H1 (cell line): ENCODE measurements at regions not wholly inside any gene's neighbourhood (a gene's known extent, or its start where the extent isn't known, plus 50 kb on each side); places are given as distances from the start of the nearest gene placed in this dataset.

ENCODE experiments used
- CTCF ChIA-PET: fragments of 300-600 bp; sonication (Branson Sonifier 250); formaldehyde crosslinking; loops from one replicate; lab custom pipeline; 2021; ENCODE audit not compliant: partially characterized antibody; lab: Charles Lee
- POLR2A ChIA-PET: fragments of 300-600 bp; sonication (Branson Sonifier 250); formaldehyde crosslinking; loops from one replicate; lab custom pipeline; 2021; ENCODE audit warnings: inconsistent platforms; ENCODE audit not compliant: partially characterized antibody; lab: Charles Lee
- DNase-seq, 2 experiments: peaks; one replicate each; pipeline versions ENCODE4 v3.0.0 to v3.0.0-alpha.2; 2010 to 2022; ENCODE audit warnings: low spot score in 2 of 2, low read depth in 1 of 2, mixed read lengths in 1 of 2
- FAIRE-seq: peaks from 2 replicates; lab custom pipeline; 2011; peaks lifted over from hg19 to GRCh38; lab: Jason Lieb, UNC
- H2AFZ ChIP-seq: 2 replicates; pipeline ENCODE4 v1.8.1; 2012; ENCODE audit warnings: low read length, inconsistent platforms
- H2AK5ac ChIP-seq: 2 replicates; pipeline ENCODE4 v1.6.1; 2013; ENCODE audit warnings: low read depth, low read length
- H2BK120ac ChIP-seq: replicated peaks from 2 replicates; pipeline ENCODE3; 2013; ENCODE audit warnings: low read depth, low read length, inconsistent platforms
- H2BK12ac ChIP-seq: 2 replicates; pipeline ENCODE4 v1.6.1; 2013; ENCODE audit warnings: low read depth, low read length
- H2BK15ac ChIP-seq: 2 replicates; pipeline ENCODE4 v1.6.1; 2013; ENCODE audit warnings: low read length
- H2BK20ac ChIP-seq: 2 replicates; pipeline ENCODE4 v1.6.1; 2013; ENCODE audit warnings: low read length
- H2BK5ac ChIP-seq: 2 replicates; pipeline ENCODE4 v1.6.1; 2013; ENCODE audit warnings: low read depth, low read length
- H3K14ac ChIP-seq: 2 replicates; pipeline ENCODE4 v1.6.1; 2013; ENCODE audit warnings: inconsistent platforms; ENCODE audit not compliant: insufficient read length
- H3K18ac ChIP-seq: 2 replicates; pipeline ENCODE4 v1.6.1; 2013; ENCODE audit warnings: low read length; ENCODE audit errors: extremely low read depth
- H3K23ac ChIP-seq: 2 replicates; pipeline ENCODE4 v1.6.1; 2013; ENCODE audit warnings: inconsistent platforms; ENCODE audit not compliant: insufficient read length
- H3K23me2 ChIP-seq: 2 replicates; pipeline ENCODE4 v1.6.1; 2013; ENCODE audit warnings: low read depth, low read length
- H3K27ac ChIP-seq: 2 replicates; pipeline ENCODE4 v1.6.1; 2011; ENCODE audit warnings: low read depth, low read length, inconsistent platforms
- H3K27me3 ChIP-seq, 4 experiments: replicated peaks in 1 of 4; 1 replicate in 1 of 4; 2 replicates in 3 of 4; pipeline versions ENCODE4 v1.6.1 to v1.8.1; 2011 to 2013; ENCODE audit warnings: low read length in 3 of 4, mild to moderate bottlenecking in 3 of 4, inconsistent platforms in 2 of 4, mixed read lengths in 2 of 4, moderate library complexity in 1 of 4; ENCODE audit not compliant: control insufficient read depth in 3 of 4, insufficient read depth in 3 of 4; ENCODE audit errors: extremely low read depth in 1 of 4
- H3K36me3 ChIP-seq, 4 experiments: 2 replicates each; pipeline versions ENCODE4 v1.6.1 to v1.8.1; 2011 to 2013; ENCODE audit warnings: mild to moderate bottlenecking in 4 of 4, low read length in 3 of 4, moderate library complexity in 2 of 4, control low read depth in 1 of 4, inconsistent platforms in 1 of 4; ENCODE audit not compliant: insufficient read depth in 4 of 4, control insufficient read depth in 2 of 4
- H3K4ac ChIP-seq: replicated peaks from 2 replicates; pipeline ENCODE3; 2013; ENCODE audit warnings: low read length, low read depth, mixed read lengths, inconsistent platforms; ENCODE audit not compliant: insufficient read length
- H3K4me1 ChIP-seq, 4 experiments: replicated peaks in 1 of 4; 1 replicate in 1 of 4; 2 replicates in 3 of 4; pipeline versions ENCODE4 v1.6.1 to v1.8.1; 2011 to 2013; ENCODE audit warnings: low read length in 3 of 4, inconsistent platforms in 2 of 4, mixed read lengths in 1 of 4; ENCODE audit not compliant: insufficient read depth in 4 of 4, control insufficient read depth in 3 of 4
- H3K4me2 ChIP-seq, 2 experiments: 2 replicates each; pipeline versions ENCODE4 v1.6.1 to v1.8.1; 2011 to 2013; ENCODE audit warnings: low read depth in 2 of 2, low read length in 2 of 2, control low read depth in 1 of 2, inconsistent platforms in 1 of 2, mild to moderate bottlenecking in 1 of 2; ENCODE audit not compliant: insufficient read depth in 1 of 2
- H3K4me3 ChIP-seq, 4 experiments: fragments of 200-600, 300-600 bp in 1 of 4; sonication (generic), shearing (Covaris generic), sonication (Bioruptor Twin) in 1 of 4; 2 replicates each; pipeline versions ENCODE4 v1.5.1 to v1.8.1; 2011 to 2016; ENCODE audit warnings: low read length in 4 of 4, low read depth in 3 of 4, control low read depth in 2 of 4, inconsistent platforms in 2 of 4, mild to moderate bottlenecking in 2 of 4, mixed read lengths in 1 of 4, moderate library complexity in 1 of 4; ENCODE audit not compliant: insufficient read depth in 2 of 4; ENCODE audit errors: extremely low read depth in 1 of 4
- H3K56ac ChIP-seq: replicated peaks from 2 replicates; pipeline ENCODE3; 2013; ENCODE audit warnings: low read depth, mild to moderate bottlenecking, mixed read lengths, low read length, inconsistent platforms; ENCODE audit not compliant: insufficient read length
- H3K79me1 ChIP-seq: 2 replicates; pipeline ENCODE4 v1.6.1; 2013; ENCODE audit warnings: low read depth, low read length, control low read depth
- H3K79me2 ChIP-seq, 2 experiments: 2 replicates each; pipeline versions ENCODE4 v1.6.1 to v1.8.1; 2012 to 2013; ENCODE audit warnings: low read length in 2 of 2, mild to moderate bottlenecking in 2 of 2, inconsistent platforms in 1 of 2; ENCODE audit not compliant: insufficient read depth in 2 of 2, control insufficient read depth in 1 of 2
- H3K9ac ChIP-seq, 4 experiments: replicated peaks in 1 of 4; 1 replicate in 1 of 4; 2 replicates in 3 of 4; pipeline versions ENCODE4 v1.6.1 to v1.8.1; 2011 to 2013; ENCODE audit warnings: low read depth in 3 of 4, low read length in 3 of 4, control low read depth in 2 of 4, mild to moderate bottlenecking in 2 of 4, moderate library complexity in 2 of 4, inconsistent platforms in 1 of 4; ENCODE audit errors: extremely low read depth in 1 of 4
- H3K9me3 ChIP-seq, 2 experiments: 2 replicates each; pipeline versions ENCODE4 v1.6.1 to v1.8.1; 2012 to 2013; ENCODE audit warnings: mild to moderate bottlenecking in 2 of 2, moderate library complexity in 2 of 2, control low read depth in 1 of 2, inconsistent platforms in 1 of 2, low read depth in 1 of 2, low read length in 1 of 2, mixed read lengths in 1 of 2; ENCODE audit not compliant: insufficient read depth in 2 of 2
- H4K20me1 ChIP-seq, 2 experiments: replicated peaks in 1 of 2; 2 replicates each; pipeline versions ENCODE3 to v1.8.1; 2011 to 2013; ENCODE audit warnings: inconsistent platforms in 2 of 2, low read length in 2 of 2, mild to moderate bottlenecking in 1 of 2; ENCODE audit not compliant: insufficient read depth in 2 of 2, control insufficient read depth in 1 of 2
- H4K5ac ChIP-seq: 2 replicates; pipeline ENCODE4 v1.6.1; 2013; ENCODE audit warnings: low read length, low read depth, mixed read lengths, inconsistent platforms; ENCODE audit not compliant: insufficient read length
- H4K8ac ChIP-seq: 2 replicates; pipeline ENCODE4 v1.8.0; 2013; ENCODE audit warnings: mild to moderate bottlenecking, moderate library complexity, low read length, inconsistent platforms; ENCODE audit not compliant: insufficient read depth; ENCODE audit errors: extremely low read depth
- H4K91ac ChIP-seq: replicated peaks from 2 replicates; pipeline ENCODE3; 2013; ENCODE audit warnings: low read length, mixed read lengths, inconsistent platforms; ENCODE audit not compliant: insufficient read length
- BRCA1 ChIP-seq: IDR thresholded peaks from 2 replicates; pipeline ENCODE4 v1.6.1; 2012; ENCODE audit warnings: low read depth, low read length, improper control_type of control experiment
- CREB1 ChIP-seq: IDR thresholded peaks from 2 replicates; pipeline ENCODE4 v1.6.1; 2012; ENCODE audit warnings: inconsistent platforms
- EGR1 ChIP-seq: IDR thresholded peaks from 2 replicates; pipeline ENCODE4 v1.6.1; 2011; ENCODE audit warnings: low read depth, low read length, borderline replicate concordance
- GTF2F1 ChIP-seq: IDR thresholded peaks from 2 replicates; pipeline ENCODE4 v1.6.1; 2012; ENCODE audit warnings: low read depth, low read length, improper control_type of control experiment, borderline replicate concordance
- HDAC6 ChIP-seq: IDR thresholded peaks from one replicate; pipeline ENCODE4 v1.7.1; 2012; ENCODE audit warnings: low read depth, mild to moderate bottlenecking, inconsistent platforms, low read length, moderate library complexity
- KDM5A ChIP-seq: fragments of 200-600 bp; IDR thresholded peaks from 2 replicates; pipeline ENCODE4 v1.7.1; 2012; ENCODE audit warnings: mild to moderate bottlenecking, low read length, inconsistent platforms, mixed read lengths
- NANOG ChIP-seq: IDR thresholded peaks from 2 replicates; pipeline ENCODE4 v1.6.1; 2011; ENCODE audit warnings: low read length, low read depth, mild to moderate bottlenecking, inconsistent platforms; ENCODE audit not compliant: insufficient read depth, poor library complexity, severe bottlenecking
- POLR2AphosphoS5 ChIP-seq: IDR thresholded peaks from 2 replicates; pipeline ENCODE4 v1.6.1; 2011; ENCODE audit warnings: low read depth, low read length
- TAF1 ChIP-seq: IDR thresholded peaks from 2 replicates; pipeline ENCODE4 v1.6.1; 2011; ENCODE audit warnings: mild to moderate bottlenecking, low read depth, low read length
- TAF7 ChIP-seq: optimal IDR thresholded peaks from 2 replicates; pipeline ENCODE3; 2011; ENCODE audit warnings: low read depth, mild to moderate bottlenecking, inconsistent platforms, low read length, moderate library complexity, borderline replicate concordance
- TCF12 ChIP-seq: IDR thresholded peaks from 2 replicates; pipeline ENCODE4 v1.6.1; 2011; ENCODE audit warnings: low read depth, mild to moderate bottlenecking, low read length
- WGBS, 2 experiments: shearing (Covaris generic) in 1 of 2; methylation state at CpG; one replicate each; pipeline versions ENCODE4 v1.1.6 to v1.1.7; 2013 to 2015; ENCODE audit warnings: low lambda C conversion rate in 2 of 2, mixed read lengths in 2 of 2, inconsistent platforms in 1 of 2, low coverage in 1 of 2, missing lambda C conversion rate in 1 of 2; ENCODE audit not compliant: insufficient replicate concordance in 2 of 2, insufficient coverage in 1 of 2, insufficient read length in 1 of 2; ENCODE audit errors: extremely low coverage in 1 of 2, missing lambda C conversion rate in 1 of 2; 5-methylcytosine and 5-hydroxymethylcytosine counted together

- FAIRE-seq (no peak), DNase-seq (no peak)
- CTCF ChIA-PET = interaction anchor here (1.1 kb wide), 1 partner anchor 18 kb away, joined by 3 read pairs; no protein-coding TSS in a partner anchor
- POLR2A ChIA-PET = no interaction called here
- Histone ChIP-seq H3K9me3 (peaks cover 3 to 4% of the 10 kb centered on the region in 2 experiments; a peak in 1 of 4 replicates), H4K5ac (no peak overlapping the region), H3K27me3 (no peaks in the 10 kb centered on the region), H2BK20ac (no peak overlapping the region), H3K14ac (no peak overlapping the region), H3K4me1 (no peaks in the 10 kb centered on the region), H4K91ac (no peak overlapping the region), H3K79me2 (no peaks in the 10 kb centered on the region), H2BK12ac (no peak overlapping the region), H3K4ac (no peak overlapping the region), H4K8ac (no peak overlapping the region), H2BK5ac (no peak overlapping the region), H3K79me1 (no peaks in the 10 kb centered on the region), H3K27ac (no peak overlapping the region), H2BK15ac (no peak overlapping the region), H2AK5ac (no peak overlapping the region), H2AFZ (no peak overlapping the region), H3K23ac (no peak overlapping the region), H4K20me1 (no peaks in the 10 kb centered on the region), H3K36me3 (no peaks in the 10 kb centered on the region), H3K18ac (no peak overlapping the region), H3K9ac (no peak overlapping the region), H2BK120ac (no peak overlapping the region), H3K23me2 (no peaks in the 10 kb centered on the region), H3K4me3 (no peak overlapping the region), H3K4me2 (no peak overlapping the region), H3K56ac (no peak overlapping the region)
- no peak for TF ChIP-seq TAF1
- no peak for TF ChIP-seq CREB1
- no peak for TF ChIP-seq POLR2AphosphoS5
- no peak for TF ChIP-seq NANOG
- no peak for TF ChIP-seq TAF7
- TF ChIP-seq EGR1 = no peak
- no peak for TF ChIP-seq KDM5A
- TF ChIP-seq BRCA1 = no peak
- no peak for TF ChIP-seq HDAC6
- TF ChIP-seq TCF12 = no peak
- no peak for TF ChIP-seq GTF2F1
- WGBS, 2 experiments = 97% methylated on average over 2 of the region's 2 CpGs; no CpG with 5 or more reads in 1 of the 2 experiments
These were observed 203.6 kb upstream of the CELF2 start for GRCh38 chr10:10814069-10814468.
